ENCODE measurements at regions not wholly inside any gene's neighbourhood (a gene's known extent, or its start where the extent isn't known, plus 50 kb on each side); places are given as distances from the start of the nearest gene placed in this dataset.

DNA sequence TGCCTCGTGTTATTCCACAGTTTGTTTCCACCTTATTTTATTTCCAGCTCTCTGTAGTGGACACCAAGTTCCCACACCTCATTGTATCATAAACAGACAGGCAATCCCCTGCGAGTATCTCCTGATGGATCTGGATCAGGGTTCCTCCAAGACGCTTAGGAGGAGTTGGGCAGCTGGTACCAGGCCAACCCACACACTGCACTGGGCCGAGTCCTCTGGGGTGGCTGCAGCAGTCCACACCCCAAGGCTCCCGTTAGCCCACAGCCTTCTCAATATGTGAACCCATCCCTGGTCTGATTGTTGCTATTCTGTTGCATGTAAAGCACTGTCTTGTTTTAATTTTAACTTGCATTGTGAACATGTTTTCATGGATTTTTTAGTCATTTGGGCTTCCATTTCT is 178.8 kb upstream of the RAB6C start:
- no peak for DNase-seq (ENCODE audit: low read depth, low spot score)
- H3K27me3 ChIP-seq (ENCODE audit: control insufficient read depth, insufficient read depth, low read length), result no peaks in the 10 kb centered on the region
- POLR2A ChIA-PET, result no interaction called here
- H3K4me3 ChIP-seq (ENCODE audit: low read depth, low read length), result no peak overlapping the region
- H3K9me3 ChIP-seq (ENCODE audit: control insufficient read depth, insufficient read depth, low read length), result peaks cover 18% of the 10 kb centered on the region; the same call in 1 of the 2 replicates
- CTCF ChIA-PET, result no interaction called here
- TF ChIP-seq, protein P1, sequence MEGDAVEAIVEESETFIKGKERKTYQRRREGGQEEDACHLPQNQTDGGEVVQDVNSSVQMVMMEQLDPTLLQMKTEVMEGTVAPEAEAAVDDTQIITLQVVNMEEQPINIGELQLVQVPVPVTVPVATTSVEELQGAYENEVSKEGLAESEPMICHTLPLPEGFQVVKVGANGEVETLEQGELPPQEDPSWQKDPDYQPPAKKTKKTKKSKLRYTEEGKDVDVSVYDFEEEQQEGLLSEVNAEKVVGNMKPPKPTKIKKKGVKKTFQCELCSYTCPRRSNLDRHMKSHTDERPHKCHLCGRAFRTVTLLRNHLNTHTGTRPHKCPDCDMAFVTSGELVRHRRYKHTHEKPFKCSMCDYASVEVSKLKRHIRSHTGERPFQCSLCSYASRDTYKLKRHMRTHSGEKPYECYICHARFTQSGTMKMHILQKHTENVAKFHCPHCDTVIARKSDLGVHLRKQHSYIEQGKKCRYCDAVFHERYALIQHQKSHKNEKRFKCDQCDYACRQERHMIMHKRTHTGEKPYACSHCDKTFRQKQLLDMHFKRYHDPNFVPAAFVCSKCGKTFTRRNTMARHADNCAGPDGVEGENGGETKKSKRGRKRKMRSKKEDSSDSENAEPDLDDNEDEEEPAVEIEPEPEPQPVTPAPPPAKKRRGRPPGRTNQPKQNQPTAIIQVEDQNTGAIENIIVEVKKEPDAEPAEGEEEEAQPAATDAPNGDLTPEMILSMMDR (IDR thresholded peaks at IDR 0.05; ENCODE audit: low read depth, low read length), result no peak
- H3K27ac ChIP-seq (ENCODE audit: low read depth, low read length), result no peak overlapping the region

DNA sequence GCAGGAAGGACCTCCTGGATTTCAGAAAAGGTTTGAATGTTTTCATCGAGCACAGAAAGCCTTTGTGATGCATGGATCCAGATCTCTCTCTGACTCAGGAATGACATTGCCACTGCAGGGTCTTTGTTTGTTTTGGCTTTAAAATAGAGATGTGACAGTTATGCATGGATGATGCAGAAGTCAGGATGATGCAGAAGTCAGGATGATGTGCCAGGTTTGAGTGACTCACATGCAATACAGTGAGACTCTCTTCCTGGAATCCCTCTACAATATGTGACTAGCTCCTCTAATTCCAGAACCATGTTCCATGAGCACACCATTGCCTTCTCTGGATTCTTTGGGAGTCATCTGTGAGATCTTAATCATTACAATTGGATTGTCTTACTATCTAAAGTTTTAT is 177.9 kb upstream of the RAB6C start:
- ChIA-PET CTCF (interaction anchor here (0.6 kb wide), 1 partner anchor 637 kb away, joined by 3 read pairs; no protein-coding TSS in a partner anchor), POLR2A (no interaction called here)
- TF ChIP-seq, protein P1 (IDR thresholded peaks at IDR 0.05; ENCODE audit: low read depth, low read length), result no peak

DNA sequence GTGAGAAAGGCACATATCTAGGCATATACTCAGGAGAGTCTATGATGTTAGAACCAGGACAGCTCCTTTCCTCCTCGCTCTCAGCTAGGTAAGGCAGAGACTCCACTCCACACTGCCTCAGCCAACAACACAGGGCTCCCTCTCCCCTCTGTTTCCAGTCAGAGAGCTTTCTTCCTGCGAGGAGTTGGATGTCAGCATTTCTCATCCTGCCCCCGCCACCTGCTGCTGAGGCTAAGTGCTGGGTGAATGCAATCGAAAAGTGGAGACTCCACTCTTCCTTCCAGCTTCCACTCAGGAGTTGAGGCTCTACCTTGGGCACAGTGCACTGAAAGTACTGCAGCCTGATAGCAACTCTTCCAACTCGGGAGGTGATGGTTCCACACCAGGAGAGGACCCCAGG is 177.2 kb upstream of the RAB6C start:
- Histone ChIP-seq H3K27ac (ENCODE audit: low read depth, low read length) (no peak overlapping the region), H3K27me3 (ENCODE audit: control insufficient read depth, insufficient read depth, low read length) (no peaks in the 10 kb centered on the region), H3K9me3 (ENCODE audit: control insufficient read depth, insufficient read depth, low read length) (peaks cover 8% of the 10 kb centered on the region; the same call in 1 of the 2 replicates), H3K4me3 (ENCODE audit: low read depth, low read length) (no peak overlapping the region)
- no peak for DNase-seq (ENCODE audit: low read depth, low spot score)
- TF ChIP-seq, protein P1 (IDR thresholded peaks at IDR 0.05; ENCODE audit: low read depth, low read length), result no peak
- CTCF ChIA-PET, result no interaction called here
- POLR2A ChIA-PET, result no interaction called here

More for the DNA sequence above, 177.9 kb upstream of the RAB6C start:
- Histone ChIP-seq H3K4me3 (ENCODE audit: low read depth, low read length) (no peak overlapping the region), H3K27me3 (ENCODE audit: control insufficient read depth, insufficient read depth, low read length) (no peaks in the 10 kb centered on the region), H3K9me3 (ENCODE audit: control insufficient read depth, insufficient read depth, low read length) (peaks cover 14% of the 10 kb centered on the region; the same call in 1 of the 2 replicates), H3K27ac (ENCODE audit: low read depth, low read length) (no peak overlapping the region)
- DNase-seq (ENCODE audit: low read depth, low spot score), result no peak

DNA sequence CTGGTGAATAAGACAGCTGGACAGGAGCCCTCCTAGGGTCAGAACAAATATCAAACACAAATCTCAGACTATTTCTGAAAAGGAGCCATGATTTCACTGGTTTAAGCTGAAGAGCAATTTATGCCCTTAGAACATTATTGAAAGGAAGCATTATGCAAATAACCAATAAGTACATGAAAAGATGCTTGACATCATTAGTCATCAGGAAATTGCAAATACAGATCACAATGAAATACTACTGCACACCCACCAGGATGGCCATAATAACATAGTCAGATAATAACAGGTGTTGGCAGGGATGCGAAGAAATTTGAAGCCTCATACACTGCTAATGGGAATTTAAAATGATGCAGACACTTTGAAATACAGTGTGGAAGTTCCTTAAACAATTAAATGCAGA is 176.4 kb upstream of the RAB6C start:
- CTCF ChIA-PET, result no interaction called here
- no peak for DNase-seq (ENCODE audit: low read depth, low spot score)
- H3K4me3 ChIP-seq (ENCODE audit: low read depth, low read length), result no peak overlapping the region
- peaks cover 3% of the 10 kb centered on the region; the same call in 1 of the 2 replicates for H3K9me3 ChIP-seq (ENCODE audit: control insufficient read depth, insufficient read depth, low read length)
- TF ChIP-seq, protein P1 (IDR thresholded peaks at IDR 0.05; ENCODE audit: low read depth, low read length), result no peak
- no peak overlapping the region for H3K27ac ChIP-seq (ENCODE audit: low read depth, low read length)
- no peaks in the 10 kb centered on the region for H3K27me3 ChIP-seq (ENCODE audit: control insufficient read depth, insufficient read depth, low read length)
- POLR2A ChIA-PET, result no interaction called here

DNA sequence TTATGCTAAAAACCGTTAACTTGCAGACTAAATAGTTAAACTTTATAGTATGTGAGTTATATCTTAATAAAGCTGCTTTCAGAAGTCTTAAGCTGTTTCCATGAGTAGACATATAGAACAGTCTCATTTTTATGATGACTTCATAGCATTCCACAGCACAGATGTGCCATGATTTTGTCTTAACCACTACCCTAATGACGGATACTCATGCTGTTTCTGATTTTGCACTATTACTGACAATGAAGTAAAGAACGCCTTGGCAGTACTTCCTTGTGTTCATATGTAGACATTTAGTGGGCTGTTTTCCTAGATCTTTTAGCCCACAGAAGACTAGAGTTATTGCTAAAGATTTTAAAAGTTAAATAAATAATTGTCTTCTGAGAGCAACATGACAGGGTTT is 175.6 kb upstream of the RAB6C start:
- DNase-seq (ENCODE audit: low read depth, low spot score), result no peak
- peaks cover 3% of the 10 kb centered on the region; the same call in 1 of the 2 replicates for H3K9me3 ChIP-seq (ENCODE audit: control insufficient read depth, insufficient read depth, low read length)
- TF ChIP-seq, protein P1 (IDR thresholded peaks at IDR 0.05; ENCODE audit: low read depth, low read length), result no peak
- no peak overlapping the region for H3K27ac ChIP-seq (ENCODE audit: low read depth, low read length)
- CTCF ChIA-PET, result no interaction called here
- no peak overlapping the region for H3K4me3 ChIP-seq (ENCODE audit: low read depth, low read length)
- no peaks in the 10 kb centered on the region for H3K27me3 ChIP-seq (ENCODE audit: control insufficient read depth, insufficient read depth, low read length)
- POLR2A ChIA-PET, result no interaction called here

Measured in AG04450 (cell line).